A549 (cell line): ENCODE measurements at regions not wholly inside any gene's neighbourhood (a gene's known extent, or its start where the extent isn't known, plus 50 kb on each side); places are given as distances from the start of the nearest gene placed in this dataset.

Source experiments
- ESRRA ChIP-seq: fragments of 150-350 bp; IDR thresholded peaks from 2 replicates; pipeline ENCODE4 v1.6.1; 2014; ENCODE audit warnings: mild to moderate bottlenecking, low read length, borderline replicate concordance
- JUN ChIP-seq, 2 experiments: fragments of >200 bp; sonication (Bioruptor Twin); formaldehyde crosslinking; IDR thresholded peaks; 2 replicates in 1 of 2; 3 replicates in 1 of 2; pipeline ENCODE4 v1.6.1; 2016 to 2017
- JUNB ChIP-seq: fragments of >200 bp; sonication (Bioruptor Twin); formaldehyde crosslinking; IDR thresholded peaks from 2 replicates; pipeline ENCODE4 v1.6.1; 2016
- MAZ ChIP-seq: fragments of 150-350 bp; IDR thresholded peaks from 2 replicates; pipeline ENCODE4 v1.6.1; 2014; ENCODE audit warnings: antibody characterized with exemption, low read depth, low read length, borderline replicate concordance
- POLR2A ChIP-seq: IDR thresholded peaks from 2 replicates; pipeline ENCODE4 v1.6.1; 2012; ENCODE audit warnings: mild to moderate bottlenecking, low read length
- POLR2AphosphoS2 ChIP-seq: conservative IDR thresholded peaks from 2 replicates; pipeline ENCODE4 v1.6.1; 2012; ENCODE audit warnings: low read length, improper control_type of control experiment, inconsistent platforms
- RNF2 ChIP-seq: fragments of 200-600 bp; sonication (generic); IDR thresholded peaks from 2 replicates; pipeline ENCODE4 v1.6.1; 2016; ENCODE audit warnings: low read depth, mild to moderate bottlenecking, antibody characterized with exemption, moderate library complexity, borderline replicate concordance
- ZFP36 ChIP-seq: fragments of 450-650 bp; IDR thresholded peaks from 2 replicates; pipeline ENCODE4 v1.6.1; 2014; ENCODE audit warnings: borderline replicate concordance; ENCODE audit not compliant: partially characterized antibody
- TF ChIP-seq, protein P1 (sequence below): fragments of 200-600 bp; sonication (generic); IDR thresholded peaks from 2 replicates; pipeline ENCODE4 v1.6.1; 2016; ENCODE audit warnings: antibody characterized with exemption, mild to moderate bottlenecking, moderate library complexity
- TF ChIP-seq, protein P2 (sequence below): fragments of >200 bp; sonication (Bioruptor Twin); formaldehyde crosslinking; IDR thresholded peaks from 3 replicates; pipeline ENCODE4 v1.5.1; 2016
- TF ChIP-seq, protein P3 (sequence below): fragments of 150-350 bp; IDR thresholded peaks from 2 replicates; pipeline ENCODE4 v1.6.1; 2014; ENCODE audit warnings: low read depth, mild to moderate bottlenecking, low read length
- TF ChIP-seq, protein P4 (sequence below): fragments of 250-450 bp; sonication (Bioruptor Pico); IDR thresholded peaks from 2 replicates; pipeline ENCODE4 v1.5.0; 2021; ENCODE audit warnings: mild to moderate bottlenecking, moderate library complexity, borderline replicate concordance
- TF ChIP-seq, protein P5 (sequence below): fragments of 450-650 bp; IDR thresholded peaks from 2 replicates; pipeline ENCODE4 v1.6.1; 2014; ENCODE audit warnings: antibody characterized with exemption

DNA sequence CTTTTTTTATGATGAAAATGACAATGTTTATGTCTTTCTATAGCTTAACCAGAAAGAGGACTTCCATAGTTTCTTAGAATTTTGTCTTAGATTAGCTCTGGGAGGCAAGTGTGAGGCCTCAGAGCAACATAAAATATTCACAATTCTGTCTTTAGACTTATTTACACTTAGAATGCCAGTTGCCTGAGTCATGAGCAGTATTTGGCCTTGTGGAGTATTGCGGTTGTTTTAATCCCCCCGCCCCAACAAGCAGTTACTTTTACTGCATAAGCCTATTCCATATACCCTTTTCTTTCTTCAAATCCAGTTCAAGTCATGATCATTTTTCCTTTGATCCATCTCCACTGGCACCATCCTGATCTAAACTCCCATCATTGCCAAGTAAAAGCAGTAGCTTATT is 198.0 kb upstream of the EGFLAM start:
- TF ChIP-seq, protein P1, sequence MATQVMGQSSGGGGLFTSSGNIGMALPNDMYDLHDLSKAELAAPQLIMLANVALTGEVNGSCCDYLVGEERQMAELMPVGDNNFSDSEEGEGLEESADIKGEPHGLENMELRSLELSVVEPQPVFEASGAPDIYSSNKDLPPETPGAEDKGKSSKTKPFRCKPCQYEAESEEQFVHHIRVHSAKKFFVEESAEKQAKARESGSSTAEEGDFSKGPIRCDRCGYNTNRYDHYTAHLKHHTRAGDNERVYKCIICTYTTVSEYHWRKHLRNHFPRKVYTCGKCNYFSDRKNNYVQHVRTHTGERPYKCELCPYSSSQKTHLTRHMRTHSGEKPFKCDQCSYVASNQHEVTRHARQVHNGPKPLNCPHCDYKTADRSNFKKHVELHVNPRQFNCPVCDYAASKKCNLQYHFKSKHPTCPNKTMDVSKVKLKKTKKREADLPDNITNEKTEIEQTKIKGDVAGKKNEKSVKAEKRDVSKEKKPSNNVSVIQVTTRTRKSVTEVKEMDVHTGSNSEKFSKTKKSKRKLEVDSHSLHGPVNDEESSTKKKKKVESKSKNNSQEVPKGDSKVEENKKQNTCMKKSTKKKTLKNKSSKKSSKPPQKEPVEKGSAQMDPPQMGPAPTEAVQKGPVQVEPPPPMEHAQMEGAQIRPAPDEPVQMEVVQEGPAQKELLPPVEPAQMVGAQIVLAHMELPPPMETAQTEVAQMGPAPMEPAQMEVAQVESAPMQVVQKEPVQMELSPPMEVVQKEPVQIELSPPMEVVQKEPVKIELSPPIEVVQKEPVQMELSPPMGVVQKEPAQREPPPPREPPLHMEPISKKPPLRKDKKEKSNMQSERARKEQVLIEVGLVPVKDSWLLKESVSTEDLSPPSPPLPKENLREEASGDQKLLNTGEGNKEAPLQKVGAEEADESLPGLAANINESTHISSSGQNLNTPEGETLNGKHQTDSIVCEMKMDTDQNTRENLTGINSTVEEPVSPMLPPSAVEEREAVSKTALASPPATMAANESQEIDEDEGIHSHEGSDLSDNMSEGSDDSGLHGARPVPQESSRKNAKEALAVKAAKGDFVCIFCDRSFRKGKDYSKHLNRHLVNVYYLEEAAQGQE = no peak
- TF ChIP-seq POLR2A = no peak
- TF ChIP-seq, protein P2, sequence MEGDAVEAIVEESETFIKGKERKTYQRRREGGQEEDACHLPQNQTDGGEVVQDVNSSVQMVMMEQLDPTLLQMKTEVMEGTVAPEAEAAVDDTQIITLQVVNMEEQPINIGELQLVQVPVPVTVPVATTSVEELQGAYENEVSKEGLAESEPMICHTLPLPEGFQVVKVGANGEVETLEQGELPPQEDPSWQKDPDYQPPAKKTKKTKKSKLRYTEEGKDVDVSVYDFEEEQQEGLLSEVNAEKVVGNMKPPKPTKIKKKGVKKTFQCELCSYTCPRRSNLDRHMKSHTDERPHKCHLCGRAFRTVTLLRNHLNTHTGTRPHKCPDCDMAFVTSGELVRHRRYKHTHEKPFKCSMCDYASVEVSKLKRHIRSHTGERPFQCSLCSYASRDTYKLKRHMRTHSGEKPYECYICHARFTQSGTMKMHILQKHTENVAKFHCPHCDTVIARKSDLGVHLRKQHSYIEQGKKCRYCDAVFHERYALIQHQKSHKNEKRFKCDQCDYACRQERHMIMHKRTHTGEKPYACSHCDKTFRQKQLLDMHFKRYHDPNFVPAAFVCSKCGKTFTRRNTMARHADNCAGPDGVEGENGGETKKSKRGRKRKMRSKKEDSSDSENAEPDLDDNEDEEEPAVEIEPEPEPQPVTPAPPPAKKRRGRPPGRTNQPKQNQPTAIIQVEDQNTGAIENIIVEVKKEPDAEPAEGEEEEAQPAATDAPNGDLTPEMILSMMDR = no peak
- TF ChIP-seq ESRRA = no peak
- TF ChIP-seq POLR2AphosphoS2 = no peak
- TF ChIP-seq, protein P3, sequence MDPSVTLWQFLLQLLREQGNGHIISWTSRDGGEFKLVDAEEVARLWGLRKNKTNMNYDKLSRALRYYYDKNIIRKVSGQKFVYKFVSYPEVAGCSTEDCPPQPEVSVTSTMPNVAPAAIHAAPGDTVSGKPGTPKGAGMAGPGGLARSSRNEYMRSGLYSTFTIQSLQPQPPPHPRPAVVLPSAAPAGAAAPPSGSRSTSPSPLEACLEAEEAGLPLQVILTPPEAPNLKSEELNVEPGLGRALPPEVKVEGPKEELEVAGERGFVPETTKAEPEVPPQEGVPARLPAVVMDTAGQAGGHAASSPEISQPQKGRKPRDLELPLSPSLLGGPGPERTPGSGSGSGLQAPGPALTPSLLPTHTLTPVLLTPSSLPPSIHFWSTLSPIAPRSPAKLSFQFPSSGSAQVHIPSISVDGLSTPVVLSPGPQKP = no peak
- TF ChIP-seq, protein P4, sequence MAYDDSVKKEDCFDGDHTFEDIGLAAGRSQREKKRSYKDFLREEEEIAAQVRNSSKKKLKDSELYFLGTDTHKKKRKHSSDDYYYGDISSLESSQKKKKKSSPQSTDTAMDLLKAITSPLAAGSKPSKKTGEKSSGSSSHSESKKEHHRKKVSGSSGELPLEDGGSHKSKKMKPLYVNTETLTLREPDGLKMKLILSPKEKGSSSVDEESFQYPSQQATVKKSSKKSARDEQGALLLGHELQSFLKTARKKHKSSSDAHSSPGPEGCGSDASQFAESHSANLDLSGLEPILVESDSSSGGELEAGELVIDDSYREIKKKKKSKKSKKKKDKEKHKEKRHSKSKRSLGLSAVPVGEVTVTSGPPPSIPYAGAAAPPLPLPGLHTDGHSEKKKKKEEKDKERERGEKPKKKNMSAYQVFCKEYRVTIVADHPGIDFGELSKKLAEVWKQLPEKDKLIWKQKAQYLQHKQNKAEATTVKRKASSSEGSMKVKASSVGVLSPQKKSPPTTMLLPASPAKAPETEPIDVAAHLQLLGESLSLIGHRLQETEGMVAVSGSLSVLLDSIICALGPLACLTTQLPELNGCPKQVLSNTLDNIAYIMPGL = no peak
- TF ChIP-seq ZFP36 = no peak
- no peak for TF ChIP-seq RNF2
- TF ChIP-seq, protein P5, sequence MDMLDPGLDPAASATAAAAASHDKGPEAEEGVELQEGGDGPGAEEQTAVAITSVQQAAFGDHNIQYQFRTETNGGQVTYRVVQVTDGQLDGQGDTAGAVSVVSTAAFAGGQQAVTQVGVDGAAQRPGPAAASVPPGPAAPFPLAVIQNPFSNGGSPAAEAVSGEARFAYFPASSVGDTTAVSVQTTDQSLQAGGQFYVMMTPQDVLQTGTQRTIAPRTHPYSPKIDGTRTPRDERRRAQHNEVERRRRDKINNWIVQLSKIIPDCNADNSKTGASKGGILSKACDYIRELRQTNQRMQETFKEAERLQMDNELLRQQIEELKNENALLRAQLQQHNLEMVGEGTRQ = no peak
- no peak for TF ChIP-seq JUNB
- no peak for TF ChIP-seq JUN (IDR thresholded peaks at IDR 0.05)
- TF ChIP-seq MAZ = no peak
